H4 (cell line): ENCODE measurements at regions not wholly inside any gene's neighbourhood (a gene's known extent, or its start where the extent isn't known, plus 50 kb on each side); places are given as distances from the start of the nearest gene placed in this dataset.
A peak's percentile ranks its signal among the peaks of the same experiment; 100 is the strongest.
"Not testable (repeated sequence)": the region's sequence is repeated elsewhere in the genome, so short reads cannot be mapped to it uniquely, and the experiment has no call there.

ENCODE experiments used
- DNase-seq: peaks from one replicate; pipeline ENCODE4 v3.0.0-alpha.2; 2015; ENCODE audit warnings: low spot score

DNA sequence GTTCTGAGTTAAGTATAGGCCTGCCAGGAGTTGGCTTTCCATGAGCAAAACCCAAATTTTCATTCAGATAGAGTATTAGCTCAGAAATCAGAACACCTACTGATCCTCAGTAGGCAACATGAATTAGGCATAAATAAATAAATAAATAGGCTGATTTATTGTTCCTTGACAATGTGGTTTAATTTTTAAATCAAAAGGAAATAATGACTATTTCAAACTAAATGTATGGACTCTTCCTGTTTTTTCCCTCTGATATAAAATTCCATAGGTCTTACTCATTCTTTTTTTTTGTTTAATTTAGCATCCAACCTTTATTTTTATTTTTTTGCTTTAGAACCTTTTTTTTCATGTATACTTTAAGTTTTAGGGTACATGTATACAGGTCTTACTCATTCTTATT, 140.2 kb upstream of the ITGA6 start:
- DNase-seq = no peak

DNA sequence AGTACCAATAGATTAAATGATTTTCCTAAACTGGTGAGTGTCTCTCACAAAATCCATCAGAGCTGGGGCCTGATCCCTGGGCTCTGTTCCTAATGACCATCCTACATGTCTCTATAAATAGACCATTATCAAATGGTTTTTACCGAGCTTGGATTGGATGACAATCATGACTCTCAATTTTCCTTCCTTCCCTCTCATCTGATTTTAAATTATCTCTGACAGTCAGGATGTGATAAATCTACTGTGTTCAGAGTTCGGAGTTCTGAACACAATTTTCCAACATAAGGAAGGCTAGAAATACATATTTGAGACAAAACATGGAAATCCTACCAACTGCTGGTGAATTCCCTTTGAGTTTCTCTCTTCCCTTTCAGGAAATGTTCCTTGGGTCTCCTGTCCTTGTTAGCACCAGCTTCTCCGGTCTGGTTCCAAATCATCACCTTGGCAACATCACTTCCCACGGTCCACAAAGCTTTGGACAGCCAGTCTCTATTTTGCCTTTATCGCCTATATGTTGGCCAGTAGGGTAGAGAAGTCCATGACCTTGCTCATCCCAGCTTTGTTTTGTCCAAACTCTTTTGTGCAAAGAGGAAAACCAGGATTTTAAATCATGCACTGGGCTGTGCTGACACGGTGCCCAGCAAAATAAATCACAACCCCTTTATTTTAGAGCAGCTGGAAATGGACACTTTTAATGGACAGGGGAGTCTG, 139.6 kb upstream of the ITGA6 start:
- no peak for DNase-seq

DNA sequence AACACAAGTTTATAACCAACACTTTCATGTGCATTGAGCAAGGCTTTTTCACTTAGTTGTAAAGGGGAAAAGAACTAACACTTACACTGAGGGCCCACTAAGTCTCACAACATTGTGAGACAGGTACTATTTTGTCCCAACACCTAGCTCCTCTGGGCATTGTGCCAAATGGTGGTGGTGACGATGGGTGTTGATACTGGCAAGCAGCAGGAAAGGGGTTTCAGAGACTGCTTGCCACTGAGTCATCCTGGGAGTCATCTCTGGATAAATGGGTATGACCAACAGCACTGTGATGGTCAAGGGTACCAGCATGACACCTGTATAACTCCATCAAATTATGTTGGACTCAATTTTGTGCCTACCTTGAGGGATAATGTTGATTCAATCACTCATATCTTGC, 138.8 kb upstream of the ITGA6 start:
- peak; percentile 24 for DNase-seq

DNA sequence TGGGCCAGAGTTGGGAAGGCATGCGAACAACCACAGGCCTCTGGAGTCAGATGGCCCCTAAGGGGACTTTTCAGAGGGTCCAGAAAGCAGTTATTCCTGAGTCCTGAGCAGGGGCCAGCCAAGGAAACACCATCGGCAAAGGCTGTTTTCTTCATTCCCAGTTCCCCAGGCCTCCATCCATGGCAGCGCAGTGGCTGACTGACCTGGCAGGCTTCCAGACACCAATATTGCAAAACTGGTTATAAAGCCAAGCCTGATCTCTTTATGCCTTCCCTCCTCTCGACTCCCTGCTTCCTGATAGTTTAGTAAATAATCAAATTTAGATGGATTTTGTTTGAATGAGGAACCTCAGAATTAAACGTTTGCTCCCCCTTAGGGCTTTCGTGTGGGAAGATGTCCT, 133.4 kb upstream of the ITGA6 start:
- no peak for DNase-seq

DNA sequence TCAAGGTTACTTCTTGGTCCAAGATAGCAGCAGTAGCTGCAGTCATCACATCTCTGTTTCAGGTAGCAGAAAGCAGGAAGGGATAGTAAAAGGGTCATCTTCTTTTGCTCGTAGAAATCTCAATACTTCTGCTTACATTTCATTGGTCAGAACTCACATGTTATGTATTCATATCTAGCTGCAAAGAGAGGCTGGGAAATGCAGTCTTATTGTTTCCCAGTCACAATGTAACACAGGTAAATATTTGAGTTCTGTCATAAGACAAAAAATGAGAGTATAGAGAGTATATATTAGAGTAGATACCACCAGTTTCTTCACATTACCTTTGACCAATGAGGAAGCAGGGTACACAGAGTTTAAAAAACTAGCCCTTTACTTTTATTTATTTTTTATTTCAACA, 132.4 kb upstream of the ITGA6 start:
- no peak for DNase-seq

DNA sequence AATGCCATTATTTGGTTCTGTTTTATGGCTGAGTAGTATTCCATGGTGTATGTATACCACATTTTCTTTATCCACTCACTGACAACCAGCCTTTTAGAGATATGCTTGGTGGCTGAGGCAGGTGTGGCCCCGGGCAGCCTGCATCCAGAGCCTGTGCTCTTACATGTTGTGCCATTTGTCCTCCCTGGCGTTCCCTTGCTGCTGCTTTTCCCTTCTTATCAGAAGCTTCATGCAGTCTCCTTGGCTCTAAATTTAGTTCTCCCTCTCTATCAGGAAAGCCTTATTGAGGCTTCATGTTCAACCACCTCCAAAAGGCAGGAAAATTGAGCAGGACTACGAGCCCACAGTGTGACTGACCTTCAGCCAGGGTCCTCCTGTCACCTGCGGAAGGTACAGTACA, 131.7 kb upstream of the ITGA6 start:
- DNase-seq = no peak

DNA sequence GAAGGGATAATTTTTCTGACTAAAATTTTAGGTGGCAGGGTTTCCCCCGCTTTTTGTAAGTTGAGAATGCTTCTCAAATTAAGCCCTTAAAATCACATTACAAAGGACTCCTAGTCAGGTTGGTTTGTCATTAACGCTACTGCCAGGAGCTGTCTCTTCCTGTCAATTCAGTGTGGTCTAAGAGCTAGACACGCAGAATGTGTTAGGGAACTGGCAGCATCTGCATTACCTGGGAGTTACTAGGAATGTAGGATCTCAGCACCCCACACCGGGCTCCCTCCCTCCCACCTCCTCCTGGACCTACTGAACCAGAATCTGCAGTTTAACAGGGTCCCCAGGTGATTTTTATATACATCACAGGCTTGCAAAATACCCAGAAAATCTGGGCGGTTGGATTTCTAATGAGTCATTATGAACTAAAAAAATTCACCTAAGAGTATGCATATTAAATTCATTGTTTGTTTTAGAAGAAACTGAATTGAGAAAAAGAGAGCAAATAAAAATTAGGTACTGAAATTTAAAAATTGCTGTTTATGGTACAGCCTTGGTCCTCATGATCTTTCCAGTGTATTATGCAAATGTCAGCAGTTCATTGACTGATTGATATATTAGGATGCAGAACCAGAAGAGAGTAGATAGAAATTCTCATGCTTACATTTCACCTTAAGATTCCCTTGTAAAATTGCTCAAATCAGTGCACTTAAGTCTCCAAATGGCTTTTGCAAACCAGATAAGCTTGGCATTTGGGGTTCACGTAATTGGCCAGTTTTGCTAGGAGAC, 130.9 kb upstream of the ITGA6 start:
- DNase-seq = no peak

DNA sequence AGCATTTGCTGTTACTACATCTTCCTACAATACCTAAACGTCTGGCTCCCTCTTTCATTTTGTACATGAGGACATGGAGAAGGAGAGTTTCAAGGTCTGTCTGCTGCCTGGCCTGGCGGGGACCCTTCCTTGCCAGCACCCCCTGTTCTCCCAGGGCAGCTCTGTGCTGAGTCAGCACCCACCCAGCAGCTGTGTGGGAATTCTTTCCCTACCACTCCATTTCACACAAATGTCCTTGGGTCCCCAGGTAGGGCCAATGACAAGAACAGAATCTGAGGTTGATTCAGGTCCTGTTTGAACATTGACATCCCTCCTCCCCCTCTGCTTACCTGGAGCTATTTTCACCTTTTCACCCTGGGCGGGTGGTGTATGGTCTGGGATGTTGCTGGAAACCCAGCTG, 129.9 kb upstream of the ITGA6 start:
- DNase-seq = no peak

DNA sequence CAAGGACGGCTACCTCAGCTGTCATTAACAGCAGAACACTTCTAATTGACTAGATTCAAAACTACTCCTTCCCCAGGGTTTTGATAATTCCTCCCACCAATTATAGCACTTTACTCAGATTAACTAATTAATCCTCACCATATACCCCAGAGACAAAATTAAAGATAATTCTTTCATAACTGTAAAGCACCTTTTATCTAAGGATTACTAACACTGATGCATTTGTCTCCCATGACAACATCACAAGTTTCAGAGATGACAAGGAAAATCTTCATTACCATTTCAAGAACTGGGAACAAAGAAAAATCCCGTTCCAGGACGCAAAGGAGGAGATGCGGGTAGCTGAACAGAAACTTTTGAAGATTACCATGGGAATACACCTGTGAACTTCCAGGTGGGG, 129.4 kb upstream of the ITGA6 start:
- DNase-seq = no peak

DNA sequence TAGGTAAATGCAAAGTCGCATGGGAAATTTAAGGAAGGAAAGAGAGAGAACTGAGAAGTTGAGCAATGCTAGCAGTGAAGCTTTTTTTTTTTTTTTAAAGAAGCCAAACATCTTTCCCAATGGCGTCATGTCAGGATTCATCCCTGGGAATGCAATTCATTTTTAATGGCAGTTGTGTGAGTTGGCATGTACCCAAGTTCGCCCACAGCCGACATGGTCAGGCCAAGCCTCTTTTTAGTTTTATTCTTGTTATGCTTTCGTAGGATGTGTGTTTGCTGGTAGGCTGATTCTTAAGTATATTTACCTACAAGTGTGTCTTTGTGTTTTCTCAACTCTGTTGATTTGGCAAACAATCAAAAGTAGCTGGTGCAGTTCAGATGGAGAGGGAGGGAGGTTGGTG, 127.6 kb upstream of the ITGA6 start:
- no peak for DNase-seq

DNA sequence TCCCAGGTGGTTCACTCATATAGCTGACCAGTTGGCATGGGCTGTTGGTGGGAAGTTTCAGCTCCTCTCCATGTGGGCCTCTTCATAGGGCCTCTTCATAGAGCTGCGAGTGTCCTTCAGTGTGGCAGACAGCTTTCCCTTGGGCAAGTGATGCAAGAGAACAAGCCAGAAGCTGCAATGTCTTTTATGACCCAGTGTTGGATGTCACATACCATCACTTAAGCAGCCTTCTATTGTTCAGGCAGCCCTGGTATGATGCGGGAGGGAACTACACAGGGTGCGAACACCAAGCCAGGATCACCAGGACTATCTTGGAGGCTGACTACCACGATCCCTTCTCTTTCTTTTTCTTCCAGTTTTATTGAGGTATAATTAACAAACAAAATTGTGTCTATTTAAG, 126.5 kb upstream of the ITGA6 start:
- DNase-seq = no peak

DNA sequence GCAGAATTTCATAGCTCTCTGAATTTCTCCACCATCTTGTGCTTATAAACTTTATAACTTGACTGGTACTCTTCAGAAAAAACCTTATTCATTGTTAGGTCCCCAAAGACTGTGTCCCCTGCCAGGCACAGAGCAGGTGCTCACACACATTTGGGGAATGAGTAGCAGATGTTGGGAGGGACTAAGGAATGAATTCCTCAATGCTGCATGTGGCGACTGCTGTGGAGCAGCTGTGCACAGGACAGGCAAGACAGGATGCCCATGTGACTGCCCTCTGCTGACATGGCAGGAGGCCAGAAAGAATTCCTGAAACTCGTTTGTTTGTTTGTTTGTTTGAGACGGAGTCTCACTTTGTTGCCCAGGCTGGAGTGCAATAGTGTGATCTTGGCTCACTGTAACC, 122.3 kb upstream of the ITGA6 start:
- DNase-seq = peak; percentile 29

DNA sequence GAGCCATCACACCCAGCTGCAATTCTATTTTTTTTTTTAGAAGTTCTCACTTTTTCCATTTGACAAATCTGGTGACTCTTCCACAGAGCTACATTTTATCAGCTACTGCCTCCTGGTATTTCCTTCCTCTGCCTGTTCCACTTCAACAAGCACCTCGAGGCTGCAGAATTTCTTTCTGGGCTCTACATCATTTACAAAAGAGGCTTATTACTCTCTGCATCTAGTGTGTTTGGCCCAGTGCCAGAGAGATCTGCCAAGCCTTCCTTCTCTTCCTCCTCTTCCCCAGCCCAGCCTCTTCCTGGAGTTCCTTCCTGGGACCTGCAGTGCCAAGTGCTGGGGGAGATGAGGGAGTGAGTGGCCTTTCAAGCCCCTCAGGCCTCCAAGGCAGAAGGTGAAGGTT, 119.6 kb upstream of the ITGA6 start:
- DNase-seq = no peak

DNA sequence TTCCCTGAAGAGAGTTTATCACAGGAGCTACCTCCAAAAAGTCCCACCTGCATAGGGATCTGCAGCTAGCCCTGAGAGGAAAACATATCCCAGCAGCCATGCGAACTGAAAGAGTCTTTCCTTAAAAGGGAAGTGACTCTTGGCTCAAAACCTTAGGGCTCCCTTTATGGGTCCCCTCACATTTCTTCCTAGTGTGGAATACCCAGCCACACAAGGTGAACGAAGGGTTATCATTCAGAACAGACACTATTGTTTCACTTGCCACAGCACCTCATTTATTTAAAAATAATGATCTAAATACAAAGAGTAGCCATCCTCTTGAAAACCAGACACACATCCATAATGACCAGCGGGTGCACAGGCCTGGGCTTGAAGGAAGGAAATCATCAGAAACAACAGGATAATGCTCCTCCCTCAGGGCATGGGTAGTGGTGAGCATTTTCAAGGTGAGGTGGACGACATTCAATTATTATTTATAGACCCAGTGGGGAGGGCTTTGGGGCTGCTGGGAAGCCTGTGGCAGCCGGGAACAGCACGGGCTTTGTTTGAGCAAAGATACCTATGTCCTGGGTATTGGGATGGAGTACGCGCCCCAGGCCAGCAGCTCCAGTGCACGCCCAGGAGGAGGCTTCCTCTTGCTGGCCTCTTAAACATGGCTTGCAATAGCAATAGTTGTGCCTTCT, 119.0 kb upstream of the ITGA6 start:
- no peak for DNase-seq

DNA sequence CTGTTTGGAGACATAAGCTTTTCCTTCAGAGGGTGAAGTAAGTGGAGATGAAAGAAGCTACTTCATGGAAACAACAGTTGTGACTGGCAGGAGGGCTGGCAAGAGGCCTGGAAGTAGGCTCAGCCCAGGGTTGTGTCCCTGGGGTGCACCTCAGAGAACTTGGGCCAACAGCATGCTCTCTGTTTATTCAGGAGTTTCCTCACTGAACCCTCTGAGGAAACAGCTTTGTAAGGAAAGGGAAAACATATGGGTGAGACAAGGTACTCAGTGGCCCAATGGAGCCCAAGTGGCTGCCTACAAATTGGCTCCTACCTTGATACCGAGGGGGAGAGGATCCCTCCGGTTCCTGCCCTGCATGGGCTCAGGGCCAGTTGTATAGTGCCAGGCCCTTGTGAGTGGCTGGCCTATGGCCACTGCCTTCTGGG, 115.5 kb upstream of the ITGA6 start:
- DNase-seq = no peak

DNA sequence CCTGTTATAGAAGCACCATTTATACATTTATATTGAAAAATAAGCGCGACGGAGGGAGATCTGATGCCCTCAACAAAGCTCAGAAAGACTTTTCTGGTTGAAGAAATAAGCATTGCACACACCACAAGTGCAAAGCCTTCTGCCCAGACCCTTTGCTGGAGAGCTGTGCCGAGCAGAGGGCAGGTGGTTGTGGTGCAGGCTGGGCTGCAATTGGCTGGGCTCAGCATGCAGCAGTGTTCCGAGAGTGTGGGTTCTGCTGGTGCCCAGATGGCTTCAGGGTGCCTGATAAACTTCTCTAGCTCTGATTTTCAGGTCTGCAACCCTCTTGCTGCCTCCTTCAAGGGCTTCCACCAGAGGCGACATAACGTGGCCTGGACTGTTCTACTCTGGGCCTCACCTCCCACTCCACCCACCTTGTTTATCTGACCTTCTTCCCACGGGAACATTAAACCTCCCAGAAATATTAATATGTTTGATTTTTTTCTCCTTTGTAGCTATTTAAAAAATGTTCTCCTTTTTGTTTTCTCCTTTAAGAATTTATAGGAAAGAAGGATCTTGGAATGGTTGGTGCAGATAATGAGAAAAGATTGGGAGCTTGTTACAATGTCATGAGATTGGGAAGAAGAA, 113.6 kb upstream of the ITGA6 start:
- no peak for DNase-seq

DNA sequence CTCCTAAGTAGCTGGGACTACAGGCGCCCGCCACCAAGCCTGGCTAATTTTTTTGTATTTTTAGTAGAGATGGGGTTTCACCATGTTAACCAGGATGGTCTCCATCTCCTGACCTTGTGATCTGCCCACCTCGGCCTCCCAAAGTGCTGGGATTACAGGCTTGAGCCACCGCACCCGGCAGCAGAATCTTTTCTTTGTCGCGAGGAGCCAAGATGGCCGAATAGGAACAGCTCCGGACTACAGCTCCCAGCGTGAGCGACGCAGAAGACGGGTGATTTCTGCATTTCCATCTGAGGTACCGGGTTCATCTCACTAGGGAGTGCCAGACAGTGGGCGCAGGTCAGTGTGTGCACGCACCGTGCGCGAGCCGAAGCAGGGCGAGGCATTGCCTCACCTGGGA, 112.3 kb upstream of the ITGA6 start:
- DNase-seq = not testable (repeated sequence)

DNA sequence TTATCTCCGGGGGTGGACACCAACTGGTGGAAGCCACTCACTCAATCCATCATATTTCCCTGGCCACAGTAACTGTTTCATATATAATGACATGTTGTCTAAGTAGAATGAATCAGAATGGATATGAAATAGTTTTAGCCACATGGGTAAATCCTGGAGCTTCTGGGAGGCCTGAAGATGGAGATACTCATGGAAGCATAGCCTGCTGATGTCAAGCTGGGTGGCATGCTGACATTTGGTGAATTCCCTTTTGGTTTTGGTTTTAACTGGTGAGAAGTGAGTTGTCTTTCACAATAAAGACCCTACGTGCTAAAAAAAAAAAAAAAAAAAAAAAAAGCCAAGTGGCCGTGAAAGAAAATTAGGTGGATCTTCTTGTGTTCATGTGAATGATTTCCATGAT, 105.3 kb upstream of the ITGA6 start:
- DNase-seq = no peak

DNA sequence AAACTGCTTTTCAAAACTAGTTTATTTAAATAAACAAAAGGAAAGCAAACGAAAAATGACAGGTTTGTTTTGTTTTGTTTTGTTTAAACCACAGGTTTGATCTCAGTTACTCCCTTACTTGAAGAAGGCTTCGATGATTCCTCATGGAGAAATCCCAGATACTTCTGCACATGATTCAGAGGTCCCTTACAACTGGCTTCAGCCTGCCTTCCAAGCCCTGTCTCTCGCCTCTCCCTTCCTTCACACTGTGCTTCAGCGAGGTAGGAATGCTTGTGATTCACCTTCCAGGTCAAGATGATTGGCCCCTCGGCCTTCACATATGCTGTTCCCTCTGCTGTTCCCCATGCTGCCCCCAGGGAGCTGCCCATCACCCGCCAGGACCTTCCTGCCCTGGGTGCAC, 104.1 kb upstream of the ITGA6 start:
- no peak for DNase-seq

DNA sequence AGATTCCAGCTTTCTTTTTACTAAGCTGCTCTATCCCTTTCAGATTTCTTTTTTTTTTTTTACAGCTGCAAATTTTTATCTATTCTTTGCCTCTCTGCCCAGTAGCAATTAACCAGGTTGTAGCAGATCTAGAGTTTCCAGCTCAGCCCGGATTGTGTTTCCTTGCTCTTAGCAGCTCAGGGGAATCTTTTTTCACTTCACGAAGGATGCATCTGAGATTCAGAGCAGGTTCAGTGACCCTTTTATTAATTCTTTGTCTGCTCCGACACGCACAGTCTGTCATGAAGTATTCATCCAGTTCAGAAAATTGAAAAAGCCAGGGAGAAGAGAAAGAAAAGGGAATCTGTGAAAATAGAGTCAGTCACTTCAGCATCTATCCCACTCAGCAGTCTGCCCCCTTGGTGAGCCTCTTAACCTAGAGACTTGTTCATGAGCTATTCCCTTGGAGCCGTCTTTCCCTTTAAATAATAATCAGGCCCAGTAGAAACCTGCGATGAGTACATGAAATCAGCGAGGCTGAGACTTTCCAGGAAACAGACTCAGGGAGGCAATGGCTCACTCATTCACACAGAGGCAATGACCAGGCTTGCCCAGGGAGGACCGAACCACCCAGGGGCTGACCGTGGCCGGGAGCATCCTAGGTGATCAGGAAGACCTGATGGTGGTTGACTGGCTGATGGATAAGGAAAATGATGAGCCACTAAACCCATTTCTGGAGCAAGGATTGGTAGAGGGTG, 103.4 kb upstream of the ITGA6 start:
- no peak for DNase-seq

DNA sequence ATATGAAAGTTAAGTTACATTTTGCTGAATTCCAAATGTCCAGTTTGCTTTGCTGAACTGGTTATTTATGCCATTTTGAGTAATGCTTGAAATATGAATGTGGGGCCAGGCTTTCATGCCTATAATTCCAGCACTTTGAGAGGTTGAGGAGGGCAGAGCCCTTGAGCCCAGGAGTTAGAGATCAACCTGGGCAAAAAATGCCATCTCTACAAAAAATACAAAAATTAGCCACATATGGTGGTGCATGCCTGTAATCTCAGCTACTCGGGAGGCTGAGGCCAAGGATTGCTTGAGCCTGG, 101.2 kb upstream of the ITGA6 start:
- no peak for DNase-seq
